GM12878 (cell line): ENCODE measurements at regions not wholly inside any gene's neighbourhood (a gene's known extent, or its start where the extent isn't known, plus 50 kb on each side); places are given as distances from the start of the nearest gene placed in this dataset.

ENCODE experiments used
- ATAC-seq: fragments of 200-7000 bp; cut with Tn5 transposase; 3 replicates; pipeline ENCODE4 v1.9.1; 2020; ENCODE audit warnings: mild to moderate bottlenecking, moderate library complexity
- BruUV-seq: library from RNA; stranded (reverse); fragments of 400-500 nt; replicated peaks from 2 replicates; lab custom pipeline; 2021; lab: Mats Ljungman, UMichigan
- CTCF ChIA-PET: fragments of 300-600 bp; sonication (Branson Sonifier 250); formaldehyde crosslinking; extraction: SDS; loops from one replicate; lab custom pipeline; 2021; ENCODE audit warnings: inconsistent platforms; lab: Yijun Ruan, JAX
- POLR2A ChIA-PET: fragments of 350-600 bp; formaldehyde crosslinking; extraction: SDS; loops from one replicate; lab custom pipeline; 2021; ENCODE audit warnings: inconsistent platforms; lab: Charles Lee
- RAD21 ChIA-PET: fragments of 300-600 bp; sonication (Branson Sonifier 250); formaldehyde crosslinking; loops from one replicate; lab custom pipeline; 2023; ENCODE audit warnings: antibody characterized with exemption; ENCODE audit not compliant: unreplicated experiment; lab: Charles Lee
- SMC1A ChIA-PET: fragments of 300-600 bp; sonication (Branson Sonifier 250); formaldehyde crosslinking; loops from one replicate; lab custom pipeline; 2023; ENCODE audit not compliant: unreplicated experiment, uncharacterized antibody; lab: Charles Lee
- DNase-seq: peaks from one replicate; pipeline ENCODE4 v3.0.0-alpha.2; 2011; ENCODE audit warnings: low read depth, low spot score
- FAIRE-seq: peaks from 3 replicates; lab custom pipeline; 2011; peaks lifted over from hg19 to GRCh38; lab: Jason Lieb, UNC
- H2AFZ ChIP-seq: 2 replicates; pipeline ENCODE4 v1.6.0; 2011; ENCODE audit warnings: low read depth, low read length, control low read depth; ENCODE audit not compliant: control insufficient read depth
- H3K27ac ChIP-seq: 2 replicates; pipeline ENCODE4 v1.5.1; 2011; ENCODE audit warnings: control low read depth; ENCODE audit not compliant: control insufficient read depth, insufficient read depth
- H3K27me3 ChIP-seq, 2 experiments: replicated peaks in 1 of 2; 2 replicates each; pipeline versions ENCODE4 v1.6.0 to v1.6.1; 2011; ENCODE audit warnings: low read length in 1 of 2; ENCODE audit not compliant: control insufficient read depth in 2 of 2, insufficient read depth in 2 of 2
- H3K36me3 ChIP-seq, 2 experiments: 2 replicates each; pipeline ENCODE4 v1.5.1; 2011; ENCODE audit warnings: low read length in 1 of 2; ENCODE audit not compliant: control insufficient read depth in 2 of 2, insufficient read depth in 2 of 2
- H3K4me1 ChIP-seq: 2 replicates; pipeline ENCODE4 v1.6.1; 2011; ENCODE audit warnings: mild to moderate bottlenecking, low read length, moderate library complexity, mixed read lengths; ENCODE audit not compliant: control insufficient read depth, insufficient read depth
- H3K4me2 ChIP-seq: 2 replicates; pipeline ENCODE4 v1.6.0; 2011; ENCODE audit warnings: control low read depth; ENCODE audit not compliant: control insufficient read depth, insufficient read depth
- H3K4me3 ChIP-seq: fragments of 200-600 bp; sonication (generic); 2 replicates; pipeline ENCODE4 v1.5.1; 2016
- H3K79me2 ChIP-seq: 2 replicates; pipeline ENCODE4 v1.6.0; 2011; ENCODE audit warnings: low read length; ENCODE audit not compliant: control insufficient read depth, insufficient read depth
- H3K9ac ChIP-seq: 2 replicates; pipeline ENCODE4 v1.8.0; 2011; ENCODE audit warnings: low read length, control low read depth, mixed read lengths; ENCODE audit not compliant: control insufficient read depth, insufficient read depth
- H3K9me3 ChIP-seq: replicated peaks from 3 replicates; pipeline ENCODE4 v1.5.1; 2011; ENCODE audit warnings: mild to moderate bottlenecking, low read length; ENCODE audit not compliant: control insufficient read depth, insufficient read depth
- H4K20me1 ChIP-seq: 2 replicates; pipeline ENCODE4 v1.6.0; 2011; ENCODE audit not compliant: control insufficient read depth, insufficient read depth
- ATF7 ChIP-seq: fragments of 450-650 bp; IDR thresholded peaks from 2 replicates; pipeline ENCODE4 v1.6.1; 2016; ENCODE audit warnings: low read depth, mild to moderate bottlenecking
- BHLHE40 ChIP-seq, 2 experiments: fragments of 450-650 bp in 1 of 2; IDR thresholded peaks; 2 replicates each; pipeline ENCODE4 v1.6.1; 2011 to 2017; ENCODE audit warnings: low read depth in 2 of 2, borderline replicate concordance in 1 of 2, improper control_type of control experiment in 1 of 2, low read length in 1 of 2, mild to moderate bottlenecking in 1 of 2
- CHD2 ChIP-seq: IDR thresholded peaks from 2 replicates; pipeline ENCODE4 v1.6.1; 2011; ENCODE audit warnings: low read depth, low read length, improper control_type of control experiment, borderline replicate concordance
- EZH2 ChIP-seq: IDR thresholded peaks from 2 replicates; pipeline ENCODE4 v1.6.1; 2012; ENCODE audit warnings: low read depth, mild to moderate bottlenecking, control low read depth, inconsistent platforms, low read length, borderline replicate concordance; ENCODE audit not compliant: control insufficient read depth
- FOXM1 ChIP-seq: IDR thresholded peaks from 2 replicates; pipeline ENCODE4 v1.6.1; 2012; ENCODE audit warnings: low read depth, mild to moderate bottlenecking, inconsistent platforms, low read length, moderate library complexity
- HDAC2 ChIP-seq: fragments of 200-600 bp; sonication (generic); IDR thresholded peaks from 2 replicates; pipeline ENCODE4 v1.6.1; 2017
- IKZF2 ChIP-seq, 2 experiments: fragments of 450-650 bp; IDR thresholded peaks; 2 replicates each; pipeline ENCODE4 v1.6.1; 2017; ENCODE audit warnings: mild to moderate bottlenecking in 2 of 2, moderate library complexity in 2 of 2
- RELB ChIP-seq: fragments of 450-650 bp; IDR thresholded peaks from 2 replicates; pipeline ENCODE4 v1.6.1; 2017; ENCODE audit warnings: low read depth, mild to moderate bottlenecking, moderate library complexity
- SREBF2 ChIP-seq: IDR thresholded peaks from 2 replicates; pipeline ENCODE4 v1.6.1; 2012; ENCODE audit warnings: mild to moderate bottlenecking, low read length
- STAT1 ChIP-seq: fragments of 450-650 bp; conservative IDR thresholded peaks from 2 replicates; pipeline ENCODE4 v1.6.1; 2014; ENCODE audit warnings: antibody characterized with exemption, mild to moderate bottlenecking
- TARDBP ChIP-seq: IDR thresholded peaks from 2 replicates; pipeline ENCODE4 v1.6.1; 2016; ENCODE audit warnings: borderline replicate concordance
- WRNIP1 ChIP-seq: IDR thresholded peaks from 2 replicates; pipeline ENCODE4 v1.6.1; 2011; ENCODE audit warnings: low read depth, low read length, improper control_type of control experiment, borderline replicate concordance
- ZNF207 ChIP-seq: fragments of 450-650 bp; IDR thresholded peaks from 2 replicates; pipeline ENCODE4 v1.6.1; 2014; ENCODE audit warnings: antibody characterized with exemption, mild to moderate bottlenecking, borderline replicate concordance
- ZNF622 ChIP-seq: fragments of 450-650 bp; IDR thresholded peaks from 2 replicates; pipeline ENCODE4 v1.6.1; 2017; ENCODE audit warnings: mild to moderate bottlenecking, inconsistent platforms
- ZNF687 ChIP-seq: fragments of 450-650 bp; IDR thresholded peaks from 2 replicates; pipeline ENCODE4 v1.6.1; 2017; ENCODE audit warnings: mild to moderate bottlenecking, moderate library complexity
- ZSCAN29 ChIP-seq: fragments of 450-650 bp; IDR thresholded peaks from 2 replicates; pipeline ENCODE4 v1.6.1; 2017; ENCODE audit warnings: mild to moderate bottlenecking, moderate library complexity
- WGBS: methylation state at CpG from one replicate; pipeline ENCODE4 v1.1.6; 2016; ENCODE audit warnings: low lambda C conversion rate; ENCODE audit not compliant: insufficient replicate concordance, insufficient coverage; ENCODE audit errors: missing lambda C conversion rate; 5-methylcytosine and 5-hydroxymethylcytosine counted together
- in situ Hi-C: fragments of 300-500 bp; cut with MboI; formaldehyde crosslinking; loops from 9 replicates; pipeline ENCODE4 v1.14.3; 2018; ENCODE audit warnings: mixed read lengths
- intact Hi-C: fragments of 100-400 bp; cut with micrococcal nuclease; formaldehyde crosslinking; loops from one replicate; pipeline ENCODE4 v1.14.2; 2022; ENCODE audit not compliant: unreplicated experiment
- TF ChIP-seq, protein P1 (sequence below): fragments of 450-650 bp; IDR thresholded peaks from 2 replicates; pipeline ENCODE4 v1.6.1; 2018; ENCODE audit warnings: mild to moderate bottlenecking, low read depth, moderate library complexity; ENCODE audit not compliant: partially characterized antibody

GRCh38 chr21:35770101-35770945 lies 290.0 kb downstream of the SETD4 start:
- RAD21 ChIA-PET, result no interaction called here
- TF ChIP-seq ZNF687, result no peak
- TF ChIP-seq SREBF2, result no peak
- TF ChIP-seq ZNF207, result no peak
- TF ChIP-seq HDAC2, result no peak
- no peak for TF ChIP-seq EZH2
- TF ChIP-seq, protein P1, sequence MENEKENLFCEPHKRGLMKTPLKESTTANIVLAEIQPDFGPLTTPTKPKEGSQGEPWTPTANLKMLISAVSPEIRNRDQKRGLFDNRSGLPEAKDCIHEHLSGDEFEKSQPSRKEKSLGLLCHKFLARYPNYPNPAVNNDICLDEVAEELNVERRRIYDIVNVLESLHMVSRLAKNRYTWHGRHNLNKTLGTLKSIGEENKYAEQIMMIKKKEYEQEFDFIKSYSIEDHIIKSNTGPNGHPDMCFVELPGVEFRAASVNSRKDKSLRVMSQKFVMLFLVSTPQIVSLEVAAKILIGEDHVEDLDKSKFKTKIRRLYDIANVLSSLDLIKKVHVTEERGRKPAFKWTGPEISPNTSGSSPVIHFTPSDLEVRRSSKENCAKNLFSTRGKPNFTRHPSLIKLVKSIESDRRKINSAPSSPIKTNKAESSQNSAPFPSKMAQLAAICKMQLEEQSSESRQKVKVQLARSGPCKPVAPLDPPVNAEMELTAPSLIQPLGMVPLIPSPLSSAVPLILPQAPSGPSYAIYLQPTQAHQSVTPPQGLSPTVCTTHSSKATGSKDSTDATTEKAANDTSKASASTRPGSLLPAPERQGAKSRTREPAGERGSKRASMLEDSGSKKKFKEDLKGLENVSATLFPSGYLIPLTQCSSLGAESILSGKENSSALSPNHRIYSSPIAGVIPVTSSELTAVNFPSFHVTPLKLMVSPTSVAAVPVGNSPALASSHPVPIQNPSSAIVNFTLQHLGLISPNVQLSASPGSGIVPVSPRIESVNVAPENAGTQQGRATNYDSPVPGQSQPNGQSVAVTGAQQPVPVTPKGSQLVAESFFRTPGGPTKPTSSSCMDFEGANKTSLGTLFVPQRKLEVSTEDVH, result no peak
- no peak for TF ChIP-seq BHLHE40 (IDR thresholded peaks at IDR 0.05; ENCODE audit: borderline replicate concordance in 1 of 2, low read depth in 2 of 2, low read length in 1 of 2)
- no peak for TF ChIP-seq ZSCAN29
- no peak for TF ChIP-seq IKZF2 (IDR thresholded peaks at IDR 0.05)
- TF ChIP-seq TARDBP, result no peak
- no peak for TF ChIP-seq FOXM1
- TF ChIP-seq WRNIP1, result no peak
- TF ChIP-seq STAT1, result no peak
- no peak for TF ChIP-seq ZNF622
- TF ChIP-seq ATF7, result no peak
- no peak for TF ChIP-seq RELB
- TF ChIP-seq CHD2, result no peak

More at GRCh38 chr21:35770101-35770945, 290.0 kb downstream of the SETD4 start:
- H3K4me2 ChIP-seq, result no peak overlapping the region
- ChIA-PET CTCF (no interaction called here), POLR2A (no interaction called here), SMC1A (no interaction called here)
- DNase-seq, result no peak
- H3K27me3 ChIP-seq, result no peaks in the 10 kb centered on the region; a peak in 1 of 4 replicates
- no peaks in the 10 kb centered on the region for H3K79me2 ChIP-seq
- BruUV-seq, result no TSS peak
- no peak overlapping the region for H3K9ac ChIP-seq
- FAIRE-seq, result no peak
- in situ Hi-C loops (no loop called here), intact Hi-C loops (no loop called here)
- H3K27ac ChIP-seq, result no peak overlapping the region
- H3K9me3 ChIP-seq, result no peaks in the 10 kb centered on the region
- H3K4me3 ChIP-seq, result no peak overlapping the region
- no peaks in the 10 kb centered on the region for H3K36me3 ChIP-seq
- 66% methylated on average over 4 of the region's 4 CpGs for WGBS
- ATAC-seq, result no peak
- no peaks in the 10 kb centered on the region for H4K20me1 ChIP-seq
- H2AFZ ChIP-seq, result no peak overlapping the region
- H3K4me1 ChIP-seq, result no peaks in the 10 kb centered on the region
